Progenitor cell of endocrine pancreas (in vitro differentiated cells): ENCODE measurements at regions not wholly inside any gene's neighbourhood (a gene's known extent, or its start where the extent isn't known, plus 50 kb on each side); places are given as distances from the start of the nearest gene placed in this dataset.

Source experiments
- DNase-seq: peaks from one replicate; pipeline ENCODE4 v3.0.0; 2021; ENCODE audit warnings: low spot score; ENCODE audit not compliant: unreplicated experiment
- H3K27ac Mint-ChIP-seq: 2 replicates; pipeline ENCODE4 v1.8.0; 2021; ENCODE audit warnings: mild to moderate bottlenecking, moderate library complexity, mixed read lengths
- H3K27me3 Mint-ChIP-seq: 2 replicates; pipeline ENCODE4 v1.8.0; 2021; ENCODE audit warnings: mixed read lengths
- H3K36me3 Mint-ChIP-seq: 2 replicates; pipeline ENCODE4 v1.8.0; 2022; ENCODE audit warnings: mixed read lengths; ENCODE audit not compliant: insufficient read depth
- H3K4me1 Mint-ChIP-seq: 2 replicates; pipeline ENCODE4 v1.8.0; 2021; ENCODE audit warnings: low read depth, mixed read lengths
- H3K4me3 Mint-ChIP-seq: 2 replicates; pipeline ENCODE4 v1.8.0; 2021; ENCODE audit warnings: low read depth, mild to moderate bottlenecking, moderate library complexity, mixed read lengths
- H3K9me3 Mint-ChIP-seq: 2 replicates; pipeline ENCODE4 v1.8.0; 2021; ENCODE audit warnings: low read depth, mixed read lengths
- TF ChIP-seq, protein P1 (sequence below): fragments of 200-600 bp; sonication (generic); IDR thresholded peaks from one replicate; pipeline ENCODE4 v1.5.0; 2021; ENCODE audit warnings: antibody characterized with exemption, mild to moderate bottlenecking; ENCODE audit not compliant: unreplicated experiment

DNA sequence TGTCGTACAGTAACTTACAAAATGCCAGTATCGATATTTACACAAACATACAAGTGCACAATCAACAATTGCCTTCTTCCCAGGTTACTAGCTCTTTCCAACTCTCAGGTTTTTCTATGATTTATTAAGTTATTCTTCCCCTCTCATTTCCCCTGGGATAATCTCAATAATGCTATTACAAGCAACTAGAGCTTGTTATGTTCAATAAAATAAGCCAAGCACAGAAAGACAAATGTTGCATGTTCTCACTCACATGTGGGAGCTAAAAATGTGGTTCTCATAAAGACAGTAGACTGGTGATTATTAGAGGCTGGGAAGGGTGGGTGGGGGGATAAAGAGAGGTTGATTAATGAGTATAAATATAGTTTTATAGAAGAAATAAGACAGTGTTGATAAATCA is 577.1 kb downstream of the HACE1 start:
- Mint-ChIP-seq H3K4me3 (no peak overlapping the region), H3K9me3 (no peaks in the 10 kb centered on the region), H3K27me3 (peaks cover 3% of the 10 kb centered on the region), H3K36me3 (no peaks in the 10 kb centered on the region), H3K4me1 (no peaks in the 10 kb centered on the region), H3K27ac (no peak overlapping the region)
- DNase-seq, result no peak
- TF ChIP-seq, protein P1, sequence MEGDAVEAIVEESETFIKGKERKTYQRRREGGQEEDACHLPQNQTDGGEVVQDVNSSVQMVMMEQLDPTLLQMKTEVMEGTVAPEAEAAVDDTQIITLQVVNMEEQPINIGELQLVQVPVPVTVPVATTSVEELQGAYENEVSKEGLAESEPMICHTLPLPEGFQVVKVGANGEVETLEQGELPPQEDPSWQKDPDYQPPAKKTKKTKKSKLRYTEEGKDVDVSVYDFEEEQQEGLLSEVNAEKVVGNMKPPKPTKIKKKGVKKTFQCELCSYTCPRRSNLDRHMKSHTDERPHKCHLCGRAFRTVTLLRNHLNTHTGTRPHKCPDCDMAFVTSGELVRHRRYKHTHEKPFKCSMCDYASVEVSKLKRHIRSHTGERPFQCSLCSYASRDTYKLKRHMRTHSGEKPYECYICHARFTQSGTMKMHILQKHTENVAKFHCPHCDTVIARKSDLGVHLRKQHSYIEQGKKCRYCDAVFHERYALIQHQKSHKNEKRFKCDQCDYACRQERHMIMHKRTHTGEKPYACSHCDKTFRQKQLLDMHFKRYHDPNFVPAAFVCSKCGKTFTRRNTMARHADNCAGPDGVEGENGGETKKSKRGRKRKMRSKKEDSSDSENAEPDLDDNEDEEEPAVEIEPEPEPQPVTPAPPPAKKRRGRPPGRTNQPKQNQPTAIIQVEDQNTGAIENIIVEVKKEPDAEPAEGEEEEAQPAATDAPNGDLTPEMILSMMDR, result no peak

DNA sequence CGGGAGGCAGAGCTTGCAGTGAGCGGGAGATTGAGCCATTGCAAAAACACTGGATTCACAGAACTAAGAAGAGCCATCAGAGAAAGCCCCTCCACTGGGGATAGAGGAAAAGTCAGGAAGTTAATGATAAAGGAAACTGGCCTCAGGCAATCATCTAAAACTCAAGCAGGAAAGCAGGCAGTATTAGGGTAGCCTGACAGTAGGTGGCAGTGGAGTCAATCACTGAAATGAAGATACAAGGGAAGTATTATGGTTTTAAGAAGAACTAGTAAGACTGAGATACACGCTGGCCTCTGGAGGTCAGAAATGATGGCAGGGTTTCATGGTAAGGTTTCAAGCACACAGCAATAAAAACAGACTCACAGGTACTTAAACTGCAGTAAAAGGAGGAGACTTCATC is 578.3 kb downstream of the HACE1 start:
- Mint-ChIP-seq H3K27ac (no peak overlapping the region), H3K9me3 (peaks cover 7% of the 10 kb centered on the region), H3K4me1 (no peaks in the 10 kb centered on the region), H3K27me3 (peaks cover 3% of the 10 kb centered on the region), H3K36me3 (no peaks in the 10 kb centered on the region), H3K4me3 (no peak overlapping the region)
- TF ChIP-seq, protein P1, result no peak
- no peak for DNase-seq

DNA sequence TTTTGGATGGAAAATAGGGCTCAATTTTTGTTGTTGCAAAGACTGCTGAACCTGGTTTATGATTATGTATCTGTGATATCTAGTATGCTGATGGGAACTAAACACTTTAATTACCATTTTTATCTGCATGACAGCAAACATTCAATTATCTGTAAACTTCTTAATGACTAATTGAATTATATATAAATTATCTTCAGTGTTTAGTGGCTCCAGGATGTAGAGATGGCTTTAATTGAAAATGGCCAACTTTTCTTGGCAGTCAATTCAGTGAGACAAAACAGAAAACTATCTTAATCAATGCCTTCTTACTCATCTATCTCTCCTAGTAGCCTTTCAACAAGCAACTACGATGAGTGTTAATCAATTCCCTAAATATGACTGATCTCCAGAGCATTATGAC is 591.3 kb downstream of the HACE1 start:
- H3K9me3 Mint-ChIP-seq, result no peaks in the 10 kb centered on the region
- DNase-seq, result no peak
- H3K36me3 Mint-ChIP-seq, result no peaks in the 10 kb centered on the region
- peaks cover 3% of the 10 kb centered on the region for H3K4me1 Mint-ChIP-seq
- H3K27ac Mint-ChIP-seq, result no peak overlapping the region
- TF ChIP-seq, protein P1, result no peak
- no peaks in the 10 kb centered on the region for H3K27me3 Mint-ChIP-seq
- H3K4me3 Mint-ChIP-seq, result no peak overlapping the region

DNA sequence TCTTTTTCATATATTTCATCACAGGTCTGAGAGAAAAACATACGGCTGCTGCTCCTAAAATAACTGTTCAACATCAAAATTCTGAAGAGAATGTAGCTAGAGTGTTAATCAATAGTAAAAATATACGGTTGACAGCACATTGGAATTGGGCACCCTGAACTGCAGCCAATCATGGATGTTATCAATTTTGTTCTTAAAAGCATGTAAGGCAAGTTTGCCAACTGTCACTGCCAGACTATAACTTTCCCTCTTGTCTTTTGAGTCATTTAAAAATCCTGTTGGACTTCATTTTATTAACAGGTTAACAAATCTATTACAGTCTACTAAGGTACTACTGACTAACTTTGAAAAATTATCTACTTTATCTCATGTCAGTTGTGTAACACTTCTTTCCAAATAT is 592.8 kb downstream of the HACE1 start:
- no peak for DNase-seq
- H3K9me3 Mint-ChIP-seq, result no peaks in the 10 kb centered on the region
- H3K27me3 Mint-ChIP-seq, result no peaks in the 10 kb centered on the region
- H3K4me3 Mint-ChIP-seq, result no peak overlapping the region
- TF ChIP-seq, protein P1, result no peak
- H3K36me3 Mint-ChIP-seq, result no peaks in the 10 kb centered on the region
- H3K4me1 Mint-ChIP-seq, result peaks cover 3% of the 10 kb centered on the region
- no peak overlapping the region for H3K27ac Mint-ChIP-seq

DNA sequence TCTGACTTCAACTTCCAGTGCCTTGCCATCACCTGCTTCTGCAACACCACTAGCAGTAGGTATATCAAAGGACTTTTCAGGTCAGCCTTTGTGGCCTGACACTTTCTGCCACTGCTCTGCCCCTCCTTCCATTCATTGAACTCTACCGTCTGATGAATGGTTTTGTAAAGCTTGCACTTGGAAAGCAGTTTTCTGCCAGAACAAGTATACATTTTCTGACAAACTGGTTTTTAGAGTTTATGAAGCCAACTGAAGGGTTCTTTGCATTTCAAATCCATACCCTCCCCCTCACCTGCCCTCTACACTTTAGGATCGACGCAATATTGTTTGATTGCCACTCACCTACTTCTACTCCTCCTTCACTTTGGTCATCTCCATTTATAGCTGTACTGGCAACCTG is 603.1 kb downstream of the HACE1 start:
- DNase-seq, result no peak
- no peak overlapping the region for H3K4me3 Mint-ChIP-seq
- H3K27ac Mint-ChIP-seq, result no peak overlapping the region
- peaks cover 18% of the 10 kb centered on the region for H3K4me1 Mint-ChIP-seq
- no peaks in the 10 kb centered on the region for H3K9me3 Mint-ChIP-seq
- TF ChIP-seq, protein P1, result no peak
- H3K27me3 Mint-ChIP-seq, result no peaks in the 10 kb centered on the region
- H3K36me3 Mint-ChIP-seq, result no peaks in the 10 kb centered on the region
